Astrocyte of the spinal cord (primary cell): ENCODE measurements at regions not wholly inside any gene's neighbourhood (a gene's known extent, or its start where the extent isn't known, plus 50 kb on each side); places are given as distances from the start of the nearest gene placed in this dataset.

Source experiments
- DNase-seq: peaks from one replicate; pipeline ENCODE4 v3.0.0; 2011; ENCODE audit warnings: low read depth, low spot score
- H3K4me3 ChIP-seq: 2 replicates; pipeline ENCODE4 v1.5.1; 2011; ENCODE audit warnings: low read depth, mild to moderate bottlenecking, low read length, moderate library complexity
- CTCF ChIP-seq: IDR thresholded peaks from 2 replicates; pipeline ENCODE4 v1.5.1; 2012; ENCODE audit warnings: low read depth, mild to moderate bottlenecking, low read length, inconsistent platforms
- in situ Hi-C: cut with HindIII; loops from 2 replicates; pipeline ENCODE4 v1.10.0; 2017; ENCODE audit warnings: low sequenced_read_pairs

GRCh38 chr21:27636656-27637055, 669.8 kb upstream of the ADAMTS5 start:
- in situ Hi-C loops = no loop called here
- TF ChIP-seq CTCF = no peak
- DNase-seq = no peak
- no peak overlapping the region for H3K4me3 ChIP-seq

GRCh38 chr21:27633631-27634030, 666.7 kb upstream of the ADAMTS5 start:
- H3K4me3 ChIP-seq = no peak overlapping the region
- DNase-seq = no peak
- in situ Hi-C loops = no loop called here
- TF ChIP-seq CTCF = no peak

- H3K4me3 ChIP-seq = no peak overlapping the region
- peak; percentile 32 for DNase-seq
- no peak for TF ChIP-seq CTCF
- in situ Hi-C loops = no loop called here
Measured at GRCh38 chr21:27631471-27631870, 664.6 kb upstream of the ADAMTS5 start.

GRCh38 chr21:27622631-27623030, 655.7 kb upstream of the ADAMTS5 start:
- DNase-seq = no peak
- in situ Hi-C loops = no loop called here
- TF ChIP-seq CTCF = no peak
- H3K4me3 ChIP-seq = no peak overlapping the region

GRCh38 chr21:27614231-27614630, 647.3 kb upstream of the ADAMTS5 start:
- no peak for DNase-seq
- in situ Hi-C loops = no loop called here
- no peak overlapping the region for H3K4me3 ChIP-seq
- TF ChIP-seq CTCF = no peak

- TF ChIP-seq CTCF = no peak
- H3K4me3 ChIP-seq = no peak overlapping the region
- in situ Hi-C loops = no loop called here
- DNase-seq = no peak
Measured at GRCh38 chr21:27606422-27606821, 639.5 kb upstream of the ADAMTS5 start.

- in situ Hi-C loops = no loop called here
- DNase-seq = no peak
- H3K4me3 ChIP-seq = no peak overlapping the region
- TF ChIP-seq CTCF = no peak
Measured at GRCh38 chr21:27596196-27596595, 629.3 kb upstream of the ADAMTS5 start.
